B cell (primary cell): ENCODE measurements at regions not wholly inside any gene's neighbourhood (a gene's known extent, or its start where the extent isn't known, plus 50 kb on each side); places are given as distances from the start of the nearest gene placed in this dataset.

Experiments used
- ATAC-seq: fragments of 200-7000 bp; cut with Tn5 transposase; one replicate; pipeline ENCODE4 v1.10.0; 2021; ENCODE audit warnings: low read depth, mild to moderate bottlenecking, moderate number of reproducible peaks, moderate library complexity
- CTCF ChIA-PET: fragments of 350-600 bp; sonication (Branson Sonifier 250); formaldehyde crosslinking; loops from one replicate; lab custom pipeline; 2021; ENCODE audit warnings: antibody characterized with exemption, inconsistent platforms; lab: Charles Lee
- POLR2A ChIA-PET: fragments of 350-600 bp; sonication (Branson Sonifier 250); formaldehyde crosslinking; loops from one replicate; lab custom pipeline; 2021; ENCODE audit warnings: antibody characterized with exemption; lab: Charles Lee
- DNase-seq: peaks from one replicate; pipeline ENCODE4 v3.0.0; 2013
- H2AFZ ChIP-seq: 2 replicates; pipeline ENCODE4 v1.6.1; 2012; ENCODE audit warnings: mild to moderate bottlenecking, low read depth, low read length; ENCODE audit not compliant: insufficient read depth, poor library complexity, severe bottlenecking
- H3K27ac ChIP-seq, 2 donors: 1 replicate in 1 of 2; 2 replicates in 1 of 2; pipeline ENCODE4 v1.5.1; 2012 to 2013; ENCODE audit warnings: low read length in 2 of 2, mild to moderate bottlenecking in 2 of 2, moderate library complexity in 1 of 2
- H3K27me3 ChIP-seq, 4 experiments: fragments of 200-600 bp in 1 of 4; sonication (generic) in 1 of 4; replicated peaks in 1 of 4; 1 replicate in 2 of 4; 2 replicates in 2 of 4; pipeline versions ENCODE4 v1.6.1 to v1.7.0; 2013 to 2016; ENCODE audit warnings: low read length in 3 of 4, mild to moderate bottlenecking in 2 of 4, mixed read lengths in 1 of 4, moderate library complexity in 1 of 4; ENCODE audit not compliant: insufficient read depth in 4 of 4, control insufficient read depth in 3 of 4; ENCODE audit errors: control extremely low read depth in 1 of 4
- H3K36me3 ChIP-seq, 2 experiments: replicated peaks in 1 of 2; 1 replicate in 1 of 2; 2 replicates in 1 of 2; pipeline versions ENCODE4 v1.6.1 to v1.7.1; 2013; ENCODE audit warnings: low read length in 1 of 2; ENCODE audit not compliant: insufficient read depth in 2 of 2, control insufficient read depth in 1 of 2; ENCODE audit errors: control extremely low read depth in 1 of 2, extremely low read depth in 1 of 2
- H3K4me1 ChIP-seq, 2 donors: fragments of 200-600 bp in 1 of 2; sonication (generic) in 1 of 2; 1 replicate in 1 of 2; 2 replicates in 1 of 2; pipeline versions ENCODE4 v1.5.1 to v1.6.1; 2013 to 2017; ENCODE audit warnings: low read length in 2 of 2; ENCODE audit not compliant: control insufficient read depth in 2 of 2, insufficient read depth in 2 of 2
- H3K4me2 ChIP-seq: replicated peaks from 2 replicates; pipeline ENCODE3; 2012; ENCODE audit warnings: mild to moderate bottlenecking, low read depth, low read length; ENCODE audit not compliant: poor library complexity, severe bottlenecking
- H3K4me3 ChIP-seq, 5 experiments: fragments of 200-600 bp in 1 of 5; sonication (generic) in 1 of 5; 1 replicate in 3 of 5; 2 replicates in 2 of 5; pipeline versions ENCODE4 v1.5.1 to v1.7.0; 2011 to 2016; ENCODE audit warnings: low read length in 4 of 5, mild to moderate bottlenecking in 4 of 5, low read depth in 2 of 5, control low read depth in 1 of 5, moderate library complexity in 1 of 5; ENCODE audit not compliant: insufficient read depth in 1 of 5; ENCODE audit errors: control extremely low read depth in 1 of 5, extremely low read depth in 1 of 5
- H3K79me2 ChIP-seq: fragments of 200-600 bp; sonication (generic); one replicate; pipeline ENCODE4 v1.6.0; 2016; ENCODE audit warnings: low read length; ENCODE audit not compliant: control insufficient read depth, insufficient read depth
- H3K9ac ChIP-seq: fragments of 200-600 bp; sonication (generic); 2 replicates; pipeline ENCODE4 v1.6.1; 2017; ENCODE audit warnings: mild to moderate bottlenecking, low read length, moderate library complexity
- H3K9me3 ChIP-seq, 3 donors: one replicate each; pipeline versions ENCODE4 v1.6.1 to v1.7.1; 2013; ENCODE audit warnings: low read length in 2 of 3; ENCODE audit not compliant: control insufficient read depth in 2 of 3, insufficient read depth in 1 of 3; ENCODE audit errors: control extremely low read depth in 1 of 3
- H4K20me1 ChIP-seq: 2 replicates; pipeline ENCODE4 v1.6.0; 2012; ENCODE audit warnings: mild to moderate bottlenecking, low read length; ENCODE audit not compliant: insufficient read depth, control insufficient read depth, poor library complexity, severe bottlenecking
- H3K27ac Mint-ChIP-seq: one replicate; pipeline ENCODE4 v1.8.0; 2021; ENCODE audit warnings: mixed read lengths
- H3K27me3 Mint-ChIP-seq: one replicate; pipeline ENCODE4 v1.8.0; 2021; ENCODE audit warnings: mixed read lengths
- H3K4me1 Mint-ChIP-seq: one replicate; pipeline ENCODE4 v1.8.0; 2021; ENCODE audit warnings: mixed read lengths
- H3K4me3 Mint-ChIP-seq: one replicate; pipeline ENCODE4 v1.8.0; 2021; ENCODE audit warnings: mixed read lengths
- H3K9me3 Mint-ChIP-seq: one replicate; pipeline ENCODE4 v1.8.0; 2022; ENCODE audit warnings: mixed read lengths; ENCODE audit not compliant: insufficient read depth
- CTCF ChIP-seq: fragments of 200-600 bp; IDR thresholded peaks from one replicate; pipeline ENCODE4 v1.8.0; 2022; ENCODE audit warnings: antibody characterized with exemption, mild to moderate bottlenecking
- EZH2 ChIP-seq: IDR thresholded peaks from 2 replicates; pipeline ENCODE4 v1.6.1; 2012; ENCODE audit warnings: borderline replicate concordance, low read depth, mild to moderate bottlenecking, moderate library complexity, low read length; ENCODE audit not compliant: insufficient read depth, poor library complexity, severe bottlenecking
- WGBS: methylation state at CpG from one replicate; pipeline ENCODE4 v1.1.5; 2013; ENCODE audit warnings: missing lambda C conversion rate; ENCODE audit not compliant: insufficient coverage; 5-methylcytosine and 5-hydroxymethylcytosine counted together
- intact Hi-C: fragments of 100-400 bp; cut with micrococcal nuclease; formaldehyde crosslinking; loops from one replicate; pipeline ENCODE4 v1.10.0; 2022

GRCh38 chr4:124941267-124941666 is 228.7 kb upstream of the ANKRD50 start:
- no peaks in the 10 kb centered on the region for H3K9me3 Mint-ChIP-seq
- H3K27ac Mint-ChIP-seq = no peak overlapping the region
- ATAC-seq (no peak), DNase-seq (no peak)
- no peak overlapping the region for H3K27ac ChIP-seq
- no peak overlapping the region for H3K4me2 ChIP-seq
- no peaks in the 10 kb centered on the region for H3K9me3 ChIP-seq
- TF ChIP-seq CTCF = no peak
- TF ChIP-seq EZH2 = no peak
- no peaks in the 10 kb centered on the region for H3K4me1 ChIP-seq
- no peaks in the 10 kb centered on the region for H3K27me3 Mint-ChIP-seq
- H3K36me3 ChIP-seq = no peaks in the 10 kb centered on the region
- H3K79me2 ChIP-seq = no peaks in the 10 kb centered on the region
- intact Hi-C loops = no loop called here
- no peak overlapping the region for H2AFZ ChIP-seq
- no peaks in the 10 kb centered on the region for H3K4me1 Mint-ChIP-seq
- H3K4me3 ChIP-seq = no peak overlapping the region
- no peak overlapping the region for H3K9ac ChIP-seq
- no peaks in the 10 kb centered on the region for H3K27me3 ChIP-seq
- H4K20me1 ChIP-seq = no peaks in the 10 kb centered on the region
- H3K4me3 Mint-ChIP-seq = no peak overlapping the region
- ChIA-PET CTCF (no interaction called here), POLR2A (no interaction called here)
- no CpG with 5 or more reads among the region's 3 CpGs for WGBS

GRCh38 chr4:124940387-124940786 is 227.9 kb upstream of the ANKRD50 start:
- no peak overlapping the region for H3K9ac ChIP-seq
- no CpG with 5 or more reads among the region's 3 CpGs for WGBS
- ChIA-PET POLR2A (no interaction called here), CTCF (no interaction called here)
- H3K27ac ChIP-seq = no peak overlapping the region
- no peaks in the 10 kb centered on the region for H3K9me3 ChIP-seq
- H3K4me2 ChIP-seq = no peak overlapping the region
- intact Hi-C loops = no loop called here
- no peaks in the 10 kb centered on the region for H4K20me1 ChIP-seq
- no peaks in the 10 kb centered on the region for H3K27me3 Mint-ChIP-seq
- H3K4me1 Mint-ChIP-seq = no peaks in the 10 kb centered on the region
- H3K4me1 ChIP-seq = no peaks in the 10 kb centered on the region
- no peak overlapping the region for H2AFZ ChIP-seq
- DNase-seq (no peak), ATAC-seq (no peak)
- H3K4me3 Mint-ChIP-seq = no peak overlapping the region
- H3K4me3 ChIP-seq = no peak overlapping the region
- H3K79me2 ChIP-seq = no peaks in the 10 kb centered on the region
- H3K27me3 ChIP-seq = no peaks in the 10 kb centered on the region
- H3K36me3 ChIP-seq = no peaks in the 10 kb centered on the region
- no peak overlapping the region for H3K27ac Mint-ChIP-seq
- no peaks in the 10 kb centered on the region for H3K9me3 Mint-ChIP-seq
- TF ChIP-seq CTCF (no peak), EZH2 (no peak)
